ENCODE measurements at regions not wholly inside any gene's neighbourhood (a gene's known extent, or its start where the extent isn't known, plus 50 kb on each side); places are given as distances from the start of the nearest gene placed in this dataset.

DNA sequence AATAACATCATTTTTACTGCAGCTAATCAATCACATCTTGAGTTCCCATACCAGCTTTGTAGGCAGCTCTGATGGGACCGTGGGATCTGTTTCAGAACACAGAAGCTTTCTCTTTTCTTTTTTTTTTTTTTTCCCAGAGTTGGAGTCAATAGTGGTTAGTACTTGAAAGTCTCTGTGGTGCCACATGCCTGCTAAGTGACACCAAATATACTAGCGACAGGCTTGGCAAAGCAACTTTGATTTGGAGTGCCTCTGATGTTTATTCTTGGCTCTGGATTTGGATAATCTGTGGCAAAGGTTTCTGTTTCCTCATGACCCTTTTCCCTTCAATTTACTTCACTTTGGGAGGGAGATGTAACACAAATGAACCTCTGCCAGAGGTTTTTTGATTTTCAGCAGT lies 681.4 kb upstream of the TENM4 start:
- TF ChIP-seq, protein P1, sequence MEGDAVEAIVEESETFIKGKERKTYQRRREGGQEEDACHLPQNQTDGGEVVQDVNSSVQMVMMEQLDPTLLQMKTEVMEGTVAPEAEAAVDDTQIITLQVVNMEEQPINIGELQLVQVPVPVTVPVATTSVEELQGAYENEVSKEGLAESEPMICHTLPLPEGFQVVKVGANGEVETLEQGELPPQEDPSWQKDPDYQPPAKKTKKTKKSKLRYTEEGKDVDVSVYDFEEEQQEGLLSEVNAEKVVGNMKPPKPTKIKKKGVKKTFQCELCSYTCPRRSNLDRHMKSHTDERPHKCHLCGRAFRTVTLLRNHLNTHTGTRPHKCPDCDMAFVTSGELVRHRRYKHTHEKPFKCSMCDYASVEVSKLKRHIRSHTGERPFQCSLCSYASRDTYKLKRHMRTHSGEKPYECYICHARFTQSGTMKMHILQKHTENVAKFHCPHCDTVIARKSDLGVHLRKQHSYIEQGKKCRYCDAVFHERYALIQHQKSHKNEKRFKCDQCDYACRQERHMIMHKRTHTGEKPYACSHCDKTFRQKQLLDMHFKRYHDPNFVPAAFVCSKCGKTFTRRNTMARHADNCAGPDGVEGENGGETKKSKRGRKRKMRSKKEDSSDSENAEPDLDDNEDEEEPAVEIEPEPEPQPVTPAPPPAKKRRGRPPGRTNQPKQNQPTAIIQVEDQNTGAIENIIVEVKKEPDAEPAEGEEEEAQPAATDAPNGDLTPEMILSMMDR (IDR thresholded peaks at IDR 0.05) = no peak
- no peak for TF ChIP-seq POLR2A (IDR thresholded peaks at IDR 0.05)

Measured in adrenal gland (tissue), 5 donors.